Femur (tissue), 1 donor: ENCODE measurements at regions not wholly inside any gene's neighbourhood (a gene's known extent, or its start where the extent isn't known, plus 50 kb on each side); places are given as distances from the start of the nearest gene placed in this dataset.

Source experiments
- DNase-seq: peaks from one replicate; pipeline ENCODE4 v3.0.0-alpha.2; 2017

DNA sequence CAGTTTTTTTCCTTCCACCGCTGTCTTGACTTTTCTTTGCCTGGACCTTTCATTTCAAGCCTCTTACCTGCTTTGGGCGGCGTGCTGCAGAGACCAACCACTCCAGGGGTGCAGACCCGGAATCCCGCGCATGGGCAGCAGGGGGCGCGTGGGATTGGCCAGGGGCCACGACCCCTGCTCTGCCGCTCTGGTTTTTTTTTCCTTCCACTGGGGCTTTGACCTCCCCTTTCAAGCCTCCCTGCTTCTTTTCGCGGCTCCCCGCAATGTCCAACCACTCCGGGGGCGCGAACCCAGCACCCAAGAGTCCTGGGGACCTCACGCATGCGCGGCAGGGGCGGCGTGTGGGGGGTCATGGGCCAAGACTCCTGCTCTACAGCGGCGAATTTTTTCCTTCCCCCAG, 325.1 kb downstream of the ALG10 start:
- DNase-seq: no peak

DNA sequence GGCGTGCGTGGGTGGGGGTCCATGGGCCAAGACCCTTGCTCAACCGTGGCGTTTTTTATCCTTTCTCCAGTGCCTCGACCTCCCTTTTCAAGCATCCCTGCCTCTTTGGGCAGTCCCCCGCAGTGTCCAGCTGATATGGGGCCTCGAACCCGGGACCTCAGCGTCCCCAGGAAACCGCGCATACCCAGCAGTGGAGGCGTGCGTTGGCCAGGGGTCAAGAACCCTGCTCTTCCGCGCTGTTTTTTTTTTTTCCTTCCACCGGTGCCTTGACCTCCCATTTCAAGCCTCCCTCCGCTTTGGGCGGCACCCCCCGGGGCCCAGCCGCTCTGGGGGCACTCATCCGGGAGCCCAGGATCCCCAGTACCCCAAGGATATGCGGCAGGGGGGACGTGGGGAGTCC, 325.8 kb downstream of the ALG10 start:
- no peak for DNase-seq

DNA sequence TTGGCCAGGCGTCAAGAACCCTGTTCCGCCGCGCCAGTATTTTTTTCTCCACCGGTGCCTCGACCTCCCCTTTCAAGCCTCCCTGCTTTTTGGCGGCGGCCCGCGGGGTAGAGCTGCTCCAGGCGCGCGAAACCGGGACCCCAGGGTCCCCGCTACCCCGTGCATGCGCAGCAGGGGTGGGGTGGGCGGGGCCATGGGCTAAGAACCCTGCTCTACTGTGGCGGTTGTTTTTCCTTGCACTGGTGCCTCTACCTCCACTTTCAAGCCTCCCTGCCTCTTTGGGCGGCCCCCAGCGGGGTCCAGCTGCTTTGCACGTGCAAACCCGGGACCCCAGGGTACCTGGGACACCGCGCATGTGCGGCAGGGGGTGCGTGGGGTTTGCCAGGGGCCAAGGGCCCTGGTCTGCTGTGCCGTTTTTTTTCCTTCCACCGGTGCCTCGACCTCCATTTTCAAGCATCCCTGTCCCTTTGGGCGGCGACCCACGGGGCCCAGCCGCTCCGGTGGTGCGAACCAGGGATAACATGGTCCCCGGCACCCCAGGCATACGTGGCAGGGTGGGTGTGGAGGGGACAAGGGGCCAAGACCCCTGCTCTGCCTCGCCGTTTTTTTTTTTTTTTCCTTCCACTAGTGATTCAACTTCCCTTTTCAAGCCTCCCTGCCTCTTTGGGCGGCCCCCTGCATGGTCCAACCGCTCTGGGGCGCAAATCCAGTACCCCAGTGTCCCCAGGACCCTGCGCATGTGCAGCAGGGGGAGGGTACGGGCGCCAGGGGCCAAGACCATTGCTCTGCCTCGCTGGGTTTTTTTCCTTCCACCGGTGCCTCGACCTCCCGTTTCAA, 326.8 kb downstream of the ALG10 start:
- no peak for DNase-seq

DNA sequence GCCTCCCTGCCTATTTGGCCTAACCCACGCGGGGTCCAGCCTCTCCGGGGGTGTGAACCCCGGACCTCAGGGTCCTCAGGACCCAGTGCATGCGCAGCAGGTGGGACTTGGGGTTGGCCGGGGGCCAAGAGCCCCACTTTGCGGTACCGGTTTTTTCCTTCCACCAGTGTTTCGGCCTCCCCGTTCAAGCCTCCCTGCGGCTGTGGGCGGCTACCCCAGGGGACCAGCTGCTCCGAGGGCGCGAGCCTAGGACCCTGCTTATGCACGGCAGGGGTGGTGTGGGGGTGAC, 327.3 kb downstream of the ALG10 start:
- no peak for DNase-seq

DNA sequence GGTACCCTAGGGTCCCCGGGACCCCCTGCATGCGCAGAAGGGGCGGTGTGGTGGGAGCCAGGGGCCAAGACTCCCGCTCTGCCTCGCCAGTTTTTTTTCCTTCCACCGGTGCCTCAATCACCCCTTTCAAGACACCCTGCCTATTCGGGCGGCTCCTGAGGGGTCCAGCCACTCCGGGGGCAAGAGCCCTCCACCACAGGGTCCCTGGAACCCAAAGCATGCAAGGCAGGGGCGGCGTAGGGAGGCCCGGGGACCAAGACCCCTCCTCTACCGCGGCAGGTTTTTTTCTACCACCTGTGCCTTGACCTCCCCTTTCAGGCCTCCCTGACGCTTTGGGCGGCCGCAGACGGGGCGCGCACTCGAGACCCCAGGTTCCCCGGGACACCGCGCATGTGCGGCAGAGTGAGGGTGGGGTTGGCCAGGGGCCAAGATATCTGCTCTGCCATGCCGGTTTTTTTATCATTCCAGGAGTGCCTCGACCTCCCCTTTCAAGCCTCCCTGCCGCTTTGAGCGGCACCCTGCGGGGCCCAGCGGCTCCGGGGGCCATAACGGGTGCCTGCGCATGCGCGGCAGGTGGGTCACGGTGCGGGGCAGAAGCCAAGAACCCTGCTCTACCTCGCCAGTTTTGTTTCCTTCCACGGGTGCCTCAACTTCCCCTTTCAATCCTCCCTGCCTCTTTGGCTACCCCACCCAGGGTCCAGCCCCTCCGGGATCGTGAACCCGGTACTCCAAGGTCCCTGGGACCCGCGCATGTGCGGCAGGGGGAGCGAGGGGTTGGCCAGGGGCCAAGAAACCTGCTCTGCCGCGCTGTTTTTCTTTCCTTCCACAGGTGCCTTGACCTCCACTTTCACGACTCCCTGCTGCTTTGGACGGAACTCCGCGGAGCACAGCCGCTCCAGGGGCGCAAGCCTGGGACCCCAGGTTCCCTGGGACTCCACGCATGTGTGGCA, 328.1 kb downstream of the ALG10 start:
- DNase-seq: no peak

DNA sequence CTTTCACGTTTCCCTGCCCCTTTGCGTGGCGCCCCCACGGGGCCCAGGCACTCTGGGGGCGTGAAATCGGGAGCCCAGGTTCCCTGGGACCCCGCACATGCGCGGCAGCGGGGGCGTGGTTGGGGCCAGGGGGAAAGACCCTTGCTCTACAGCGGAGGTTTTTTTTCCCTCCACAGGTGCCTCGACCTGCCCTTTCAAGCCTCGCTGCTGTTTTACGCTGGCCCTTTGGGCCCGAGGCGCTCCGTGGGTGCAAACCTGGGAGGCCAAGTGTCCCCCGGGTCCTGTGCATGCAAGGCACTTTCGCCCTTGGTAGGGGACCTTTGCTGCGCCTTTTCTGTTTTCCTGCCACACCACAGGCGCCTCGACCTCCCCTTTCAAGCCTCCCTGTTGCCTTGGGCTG, 329.8 kb downstream of the ALG10 start:
- no peak for DNase-seq

DNA sequence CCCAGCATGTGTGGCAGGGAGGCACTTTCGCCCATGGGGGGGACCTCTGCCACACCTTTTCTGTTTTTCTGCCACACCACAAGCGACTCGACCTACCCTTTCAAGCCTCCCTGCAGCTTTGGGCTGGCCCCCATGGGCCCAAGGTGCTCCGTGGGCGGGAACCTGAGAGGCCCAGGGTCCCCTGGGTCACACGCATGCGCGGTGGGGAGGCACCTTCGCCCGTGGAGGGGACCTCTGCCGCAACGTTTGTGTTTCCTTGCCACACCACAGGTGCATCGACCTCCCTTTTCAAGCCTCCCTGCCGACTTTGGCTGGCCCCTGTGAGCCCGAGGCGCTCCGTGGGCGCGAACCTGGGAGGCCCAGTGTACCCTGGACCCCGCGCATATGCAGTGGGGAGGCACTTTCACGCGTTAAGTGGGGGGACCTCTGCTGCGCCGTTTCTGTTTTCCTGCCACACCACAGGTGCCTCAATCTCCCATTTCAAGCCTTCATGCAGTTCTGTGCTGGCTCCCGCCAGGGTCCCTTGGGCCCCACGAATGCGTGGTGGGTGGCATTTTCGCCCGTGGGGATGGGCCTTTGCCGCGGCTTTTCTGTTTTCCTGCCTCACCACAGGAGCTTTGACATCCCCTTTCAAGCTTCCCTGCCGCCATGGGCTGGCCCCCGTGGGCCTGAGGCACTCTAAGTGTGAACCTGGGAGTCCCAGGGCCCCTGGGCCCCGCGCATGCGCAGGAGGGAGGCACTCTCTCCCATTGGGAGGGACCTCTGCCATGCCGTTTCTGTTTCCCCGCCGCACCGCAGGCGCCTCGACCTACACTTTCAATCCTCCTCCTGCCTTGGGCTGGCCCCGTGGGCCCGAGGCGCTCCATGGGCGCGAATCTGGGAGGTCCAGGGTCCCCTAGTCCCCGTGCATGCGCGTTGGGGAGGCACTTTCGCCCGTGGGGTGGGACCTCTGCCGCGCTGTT, 332.2 kb downstream of the ALG10 start:
- no peak for DNase-seq

DNA sequence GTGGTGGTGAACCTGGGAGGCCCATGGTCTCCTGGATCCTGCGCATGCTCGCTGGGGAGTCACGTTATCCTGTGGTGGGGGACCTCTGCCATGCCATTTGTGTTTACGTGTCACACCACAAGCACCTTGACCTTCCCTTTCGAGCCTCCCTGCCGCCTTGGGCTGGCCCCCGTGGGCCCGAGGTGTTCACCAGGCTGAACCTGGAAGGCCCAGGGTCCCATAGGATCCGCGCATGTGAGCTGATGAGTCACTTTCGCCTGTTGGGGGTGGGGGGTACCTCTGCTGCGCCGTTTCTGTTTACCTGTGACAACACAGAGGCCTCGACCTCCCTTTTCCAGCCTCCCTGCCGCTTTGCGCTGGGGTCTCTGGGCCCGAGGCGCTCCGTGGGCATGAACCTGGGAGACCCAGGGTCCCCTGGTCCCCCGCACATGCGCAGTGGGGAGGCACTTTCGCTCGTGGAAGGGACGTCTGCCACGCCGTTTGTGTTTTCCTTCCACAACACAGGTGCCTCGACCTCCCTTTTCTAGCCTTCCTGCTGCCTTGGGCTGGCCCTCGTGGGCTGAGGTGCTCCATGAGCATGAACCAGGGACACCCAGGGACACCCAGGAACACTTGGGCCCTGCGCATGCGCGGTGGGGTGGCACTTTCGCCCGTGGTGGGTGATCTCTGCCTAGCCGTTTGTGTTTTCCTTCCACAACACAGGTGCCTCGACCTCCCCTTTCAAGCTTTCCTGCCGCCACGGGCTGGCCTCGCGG, 334.1 kb downstream of the ALG10 start:
- no peak for DNase-seq

DNA sequence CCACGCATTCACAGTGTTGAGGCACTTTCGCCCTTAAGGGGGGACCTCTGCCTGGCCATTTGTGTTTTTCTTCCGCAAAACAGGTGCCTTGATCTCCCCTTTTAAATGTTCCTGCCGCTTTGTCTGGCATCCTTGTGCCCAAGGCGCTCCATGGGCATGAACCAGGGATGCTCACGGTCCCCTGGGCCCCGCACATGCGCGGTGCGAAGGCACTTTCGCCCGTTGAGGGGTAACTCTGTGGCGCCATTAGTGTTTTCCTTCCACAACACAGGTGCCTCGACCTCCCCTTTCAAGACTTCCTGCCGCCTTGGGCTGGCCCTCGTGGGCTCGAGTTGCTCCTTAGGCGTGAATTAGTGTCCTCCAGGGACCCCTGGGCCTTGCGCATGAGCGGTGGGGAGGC, 335.5 kb downstream of the ALG10 start:
- no peak for DNase-seq

DNA sequence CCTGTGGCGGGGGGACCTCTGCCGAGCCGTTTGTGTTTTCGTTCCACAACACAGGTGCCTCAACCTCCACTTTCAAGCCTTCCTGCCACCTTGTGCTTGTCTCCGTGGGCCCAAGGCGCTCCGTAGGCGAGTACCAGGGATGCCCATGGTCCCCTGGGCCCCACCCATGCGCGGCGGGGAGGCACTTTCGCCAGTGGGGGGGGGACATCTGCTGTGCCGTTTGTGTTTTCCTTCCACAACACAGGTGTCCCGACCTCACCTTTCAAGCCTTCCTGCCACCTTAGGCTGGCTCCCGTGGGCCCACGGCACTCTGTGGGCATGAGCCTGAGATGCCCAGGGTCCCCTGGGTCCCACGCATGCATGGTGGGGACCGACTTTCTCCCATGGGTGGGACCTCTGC, 335.9 kb downstream of the ALG10 start:
- DNase-seq: no peak

DNA sequence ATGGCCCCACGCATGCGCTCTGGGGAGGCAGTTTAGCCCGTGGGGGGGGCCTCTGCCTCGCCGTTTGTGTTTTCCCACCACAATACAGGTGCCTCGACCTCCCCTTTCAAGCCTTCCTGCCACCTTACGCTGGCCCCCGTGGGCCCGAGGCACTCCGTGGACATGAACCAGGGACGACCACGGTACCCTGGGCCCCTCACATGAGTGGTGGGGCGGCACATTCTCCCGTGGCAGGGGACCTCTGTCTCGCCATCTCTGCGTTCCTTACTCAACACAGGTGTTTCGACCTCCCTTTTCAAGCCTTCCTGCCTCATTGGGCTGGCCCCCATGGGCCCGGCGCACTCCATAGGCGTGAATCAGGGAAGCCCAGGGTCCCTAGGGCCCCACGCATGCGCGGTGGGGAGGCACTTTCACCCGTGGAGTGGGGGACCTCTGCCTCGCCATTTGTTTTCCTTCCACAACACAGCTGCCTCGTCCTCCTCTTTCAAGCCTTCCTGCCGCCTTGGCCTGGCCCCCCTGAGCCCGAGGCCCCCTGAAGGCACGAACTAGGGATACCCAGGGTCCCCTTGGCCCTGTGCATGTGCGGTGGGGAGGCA, 339.5 kb downstream of the ALG10 start:
- DNase-seq: no peak

DNA sequence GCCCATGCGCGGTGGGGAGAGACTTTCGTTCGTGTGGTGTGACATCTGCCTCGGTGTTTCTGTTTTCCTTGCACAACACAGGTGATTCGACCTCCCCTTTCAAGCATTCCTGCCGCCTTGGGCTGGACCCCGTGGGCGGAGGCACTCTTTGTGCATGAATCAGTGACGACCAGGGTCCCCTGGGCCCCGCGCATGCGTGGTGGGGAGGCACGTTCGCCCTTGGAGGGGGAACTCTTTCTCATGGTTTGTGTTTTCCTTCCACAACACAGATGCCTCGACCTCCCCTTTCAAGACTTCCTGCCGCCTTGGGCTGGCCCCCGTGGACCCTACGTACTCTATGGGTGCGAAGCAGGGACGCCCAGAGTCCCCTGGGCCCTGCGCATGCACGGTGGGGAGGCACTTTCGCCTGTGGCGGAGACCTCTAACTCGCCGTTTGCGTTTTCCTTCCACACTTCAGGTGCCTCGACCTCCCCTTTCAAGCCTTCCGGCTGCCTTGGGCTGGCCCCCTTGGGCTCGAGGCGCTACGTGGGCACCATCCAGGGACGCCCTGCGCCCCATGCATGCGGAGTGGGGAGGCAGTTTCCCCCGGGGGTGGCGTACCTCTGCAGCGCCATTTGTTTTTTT, 340.9 kb downstream of the ALG10 start:
- no peak for DNase-seq

DNA sequence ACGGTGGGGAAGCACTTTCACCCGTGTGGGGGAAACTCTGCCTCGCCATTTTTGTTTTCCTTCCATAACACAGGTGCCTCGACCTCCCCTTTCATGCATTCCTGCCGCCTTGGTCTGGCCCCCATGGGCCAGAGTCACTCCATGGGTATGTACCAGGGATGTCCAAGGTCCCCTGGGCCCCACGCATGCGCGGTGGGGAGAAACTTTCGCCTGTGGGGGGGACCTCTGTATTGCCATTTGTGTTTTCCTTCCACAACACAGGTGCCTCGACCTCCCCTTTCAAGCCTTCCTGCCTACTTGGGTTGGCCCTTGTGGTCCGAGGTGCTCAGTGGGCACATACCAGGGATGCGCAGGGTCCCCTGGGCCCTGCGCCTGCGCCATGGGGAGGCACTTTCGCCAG, 345.8 kb downstream of the ALG10 start:
- DNase-seq: no peak

DNA sequence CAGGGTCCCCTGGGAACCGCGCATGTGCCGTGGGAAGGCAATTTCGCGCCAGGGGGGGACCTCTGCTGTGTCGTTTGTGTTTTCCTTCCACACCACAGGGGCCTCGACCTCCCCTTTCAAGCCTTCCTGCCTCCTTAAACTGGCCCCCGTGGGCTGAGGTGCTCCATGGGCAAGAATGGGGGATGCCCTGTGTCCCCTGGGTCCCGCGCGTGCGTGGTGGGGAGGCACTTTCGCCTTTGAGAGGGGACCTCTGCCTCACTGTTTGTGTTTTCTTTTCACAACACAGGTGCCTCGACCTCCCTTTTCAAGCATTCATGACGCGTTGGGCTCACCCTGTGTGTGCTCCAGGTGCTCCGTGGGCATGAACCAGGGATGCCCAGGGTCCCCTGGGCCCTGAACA, 348.8 kb downstream of the ALG10 start:
- no peak for DNase-seq

DNA sequence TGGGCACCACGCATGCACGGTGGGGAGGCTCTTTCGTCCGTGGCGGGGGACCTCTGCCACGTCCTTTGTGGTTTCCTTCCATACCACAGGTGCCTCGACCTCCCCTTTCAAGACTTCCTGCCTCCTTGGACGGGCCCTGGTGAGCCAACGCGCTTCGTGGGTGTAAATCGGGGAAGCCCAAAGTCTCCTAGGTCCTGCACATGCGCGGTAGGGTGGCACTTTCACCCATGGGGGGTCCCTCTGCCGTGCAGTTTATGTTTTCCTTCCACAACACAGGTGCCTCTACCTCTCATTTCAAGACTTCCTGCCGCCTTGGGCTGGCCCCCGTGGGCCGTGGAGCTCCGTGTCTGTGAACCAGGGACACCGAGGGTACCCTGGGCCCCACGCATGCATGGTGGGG, 349.7 kb downstream of the ALG10 start:
- DNase-seq: no peak

DNA sequence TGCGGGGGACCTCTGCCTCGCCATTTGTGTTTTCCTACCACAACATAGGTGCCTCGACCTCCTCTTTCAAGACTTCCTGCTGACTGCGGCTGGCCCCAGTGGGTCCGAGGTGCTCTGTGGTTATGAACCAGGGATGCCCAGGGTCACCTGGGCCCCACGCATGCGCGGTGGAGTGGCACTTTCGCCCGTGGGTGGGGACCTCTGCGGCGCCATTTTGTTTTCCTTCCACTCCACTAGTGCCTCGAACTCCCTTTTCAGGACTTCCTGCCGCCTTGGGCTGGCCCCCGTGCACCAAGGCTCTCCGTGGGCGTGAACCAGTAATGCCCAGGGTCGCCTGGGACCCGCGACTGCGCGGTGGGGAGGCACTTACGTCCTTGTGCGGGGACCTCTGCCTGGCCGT, 351.6 kb downstream of the ALG10 start:
- DNase-seq: no peak

DNA sequence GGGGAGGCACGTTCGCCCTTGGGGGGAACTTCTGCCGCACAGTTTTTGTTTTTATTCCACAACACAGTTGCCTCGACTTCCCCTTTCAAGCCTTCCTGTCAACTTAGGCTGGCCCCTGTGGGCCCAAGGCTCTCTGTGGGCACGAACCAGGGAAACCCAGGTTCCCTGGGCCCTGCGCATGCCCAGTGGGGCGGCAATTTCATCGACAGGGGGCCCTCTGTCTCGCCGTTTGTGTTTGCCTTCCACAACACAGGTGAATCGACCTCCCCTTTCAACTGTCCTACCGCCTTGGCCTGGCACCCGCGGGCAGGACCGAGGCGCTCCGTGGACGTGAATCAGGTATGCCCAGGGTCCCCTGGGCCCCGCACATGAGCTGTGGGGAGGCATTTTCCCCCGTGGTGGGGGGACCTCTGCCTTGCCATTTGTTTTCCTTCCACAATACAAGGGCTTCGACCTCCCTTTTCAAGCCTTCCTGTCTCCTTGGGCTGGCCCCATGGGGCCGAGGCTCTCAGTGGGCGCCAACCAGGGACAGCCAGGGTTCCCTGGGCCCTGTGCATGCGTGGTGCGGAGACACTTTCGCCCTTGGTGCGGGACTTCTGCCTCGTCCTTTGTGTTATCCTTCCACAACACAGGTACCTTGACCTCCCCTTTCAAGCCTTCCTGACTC, 354.0 kb downstream of the ALG10 start:
- DNase-seq: no peak

DNA sequence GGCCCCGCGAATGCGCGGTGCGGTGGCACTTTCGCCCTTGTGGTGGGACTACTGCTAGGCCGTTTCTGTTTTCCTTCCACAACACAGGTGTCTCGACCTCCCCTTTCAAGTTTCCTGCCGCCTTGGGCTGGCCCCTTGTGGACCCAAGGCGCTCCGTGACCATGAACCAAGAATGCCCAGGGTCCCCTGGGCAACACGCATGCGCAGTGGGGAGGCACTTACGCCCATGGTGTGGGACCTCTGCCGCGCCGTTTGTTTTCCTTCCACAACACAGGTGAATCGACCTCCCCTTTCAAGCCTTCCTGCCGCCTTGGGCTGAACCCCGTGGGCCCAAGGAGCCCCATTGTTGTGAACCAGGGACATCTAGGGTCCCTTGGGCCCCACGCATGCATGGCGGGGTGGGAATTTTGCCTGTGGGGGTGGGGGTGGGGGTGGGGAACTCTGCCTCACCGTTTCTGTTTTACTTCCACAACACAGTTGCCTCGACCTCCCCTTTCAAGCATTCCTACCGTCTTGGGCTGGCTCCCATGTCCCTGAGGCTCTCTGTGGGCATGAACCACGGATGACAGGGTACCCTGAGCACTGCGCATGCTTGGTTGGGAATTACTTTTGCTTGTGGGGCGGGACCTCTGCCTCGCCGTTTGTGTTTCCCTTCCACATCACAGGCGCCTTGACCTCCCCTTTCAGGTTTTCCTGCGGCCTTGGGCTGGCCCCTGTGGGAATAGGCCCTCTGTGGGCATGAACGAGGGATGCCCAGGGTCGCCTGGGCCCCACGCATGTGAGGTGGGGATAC, 355.1 kb downstream of the ALG10 start:
- no peak for DNase-seq

DNA sequence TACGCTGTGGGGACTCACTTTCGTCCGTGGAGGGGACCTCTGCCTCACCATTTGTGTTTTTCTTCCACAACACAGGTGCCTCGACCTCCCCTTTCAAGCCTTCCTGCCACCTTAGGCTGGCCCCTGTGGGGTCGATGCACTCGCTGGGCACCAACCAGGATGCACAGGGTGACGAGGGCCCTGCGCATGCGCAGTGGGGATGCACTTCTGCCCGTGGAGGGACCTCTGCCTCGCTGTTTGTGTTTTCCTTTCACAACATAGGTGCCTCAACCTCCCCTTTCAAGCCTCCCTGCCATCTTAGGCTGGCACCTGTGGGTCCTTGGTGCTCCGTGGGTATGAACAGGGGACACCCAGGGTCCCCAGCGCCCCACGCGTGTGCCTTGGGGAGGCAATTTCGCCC, 356.8 kb downstream of the ALG10 start:
- DNase-seq: no peak

DNA sequence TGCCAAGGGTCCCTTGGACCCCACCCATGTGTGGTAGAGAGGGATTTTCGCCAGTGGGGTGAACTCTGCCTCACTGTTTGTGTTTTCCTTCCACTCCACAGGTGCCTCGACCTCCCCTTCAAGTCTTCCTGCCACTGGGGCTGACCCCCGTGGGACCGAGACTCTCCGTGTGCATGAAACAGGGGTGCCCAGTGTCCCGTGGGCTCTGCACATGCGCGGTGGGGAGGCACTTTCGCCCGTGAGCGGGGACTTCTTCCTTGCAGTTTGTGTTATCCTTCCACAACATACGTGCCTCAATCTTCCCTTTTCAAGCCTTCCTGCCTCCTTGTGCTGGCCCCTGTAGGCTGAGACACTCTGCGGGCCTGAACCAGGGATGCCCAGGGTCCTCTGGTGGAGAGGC, 362.4 kb downstream of the ALG10 start:
- DNase-seq: no peak
